Esophagus squamous epithelium (tissue), 4 donors: ENCODE measurements at regions not wholly inside any gene's neighbourhood (a gene's known extent, or its start where the extent isn't known, plus 50 kb on each side); places are given as distances from the start of the nearest gene placed in this dataset.

ENCODE experiments used
- POLR2A ChIP-seq, 4 donors: fragments of 450-650 bp; IDR thresholded peaks; one replicate each; pipeline ENCODE4 v1.6.1; 2017; ENCODE audit warnings: antibody characterized with exemption in 4 of 4, mild to moderate bottlenecking in 4 of 4, moderate library complexity in 3 of 4
- TF ChIP-seq, protein P1 (sequence below), 6 experiments: fragments of 450-650 bp in 4 of 6; fragments of 200-600 bp in 2 of 6; sonication (generic) in 2 of 6; IDR thresholded peaks; one replicate each; pipeline ENCODE4 v1.5.1; 2016 to 2019; ENCODE audit warnings: antibody characterized with exemption in 6 of 6, mild to moderate bottlenecking in 4 of 6, moderate library complexity in 4 of 6

DNA sequence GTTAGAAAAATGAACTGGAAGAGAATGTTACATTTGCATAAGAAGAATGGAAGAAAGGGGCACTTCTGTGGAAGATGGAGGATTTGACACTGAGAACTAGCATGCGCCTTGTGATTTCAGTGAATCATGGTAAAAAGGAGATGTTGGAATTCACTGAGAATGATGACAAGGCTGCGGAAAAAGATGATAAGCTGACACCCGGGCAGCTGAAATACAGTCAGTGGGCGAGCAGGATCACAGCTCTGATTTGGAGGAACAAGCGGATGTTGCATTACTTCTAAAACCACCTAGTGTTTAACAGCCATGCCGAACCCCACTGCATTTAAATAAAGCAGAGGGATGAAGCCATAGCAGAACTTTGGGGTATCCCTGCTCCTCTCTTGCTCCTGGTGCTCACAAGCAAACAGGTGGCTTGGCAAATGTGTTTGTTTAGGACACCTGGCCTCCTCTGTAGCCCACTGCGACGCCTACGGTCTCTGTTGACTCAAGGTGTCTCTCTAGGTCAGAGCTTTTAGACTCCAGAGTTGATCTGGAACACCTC, 134.9 kb downstream of the NDUFA10 start:
- TF ChIP-seq, protein P1, sequence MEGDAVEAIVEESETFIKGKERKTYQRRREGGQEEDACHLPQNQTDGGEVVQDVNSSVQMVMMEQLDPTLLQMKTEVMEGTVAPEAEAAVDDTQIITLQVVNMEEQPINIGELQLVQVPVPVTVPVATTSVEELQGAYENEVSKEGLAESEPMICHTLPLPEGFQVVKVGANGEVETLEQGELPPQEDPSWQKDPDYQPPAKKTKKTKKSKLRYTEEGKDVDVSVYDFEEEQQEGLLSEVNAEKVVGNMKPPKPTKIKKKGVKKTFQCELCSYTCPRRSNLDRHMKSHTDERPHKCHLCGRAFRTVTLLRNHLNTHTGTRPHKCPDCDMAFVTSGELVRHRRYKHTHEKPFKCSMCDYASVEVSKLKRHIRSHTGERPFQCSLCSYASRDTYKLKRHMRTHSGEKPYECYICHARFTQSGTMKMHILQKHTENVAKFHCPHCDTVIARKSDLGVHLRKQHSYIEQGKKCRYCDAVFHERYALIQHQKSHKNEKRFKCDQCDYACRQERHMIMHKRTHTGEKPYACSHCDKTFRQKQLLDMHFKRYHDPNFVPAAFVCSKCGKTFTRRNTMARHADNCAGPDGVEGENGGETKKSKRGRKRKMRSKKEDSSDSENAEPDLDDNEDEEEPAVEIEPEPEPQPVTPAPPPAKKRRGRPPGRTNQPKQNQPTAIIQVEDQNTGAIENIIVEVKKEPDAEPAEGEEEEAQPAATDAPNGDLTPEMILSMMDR (IDR thresholded peaks at IDR 0.05), result no peak
- TF ChIP-seq POLR2A (IDR thresholded peaks at IDR 0.05), result no peak
